DMS53 (cell line): ENCODE measurements at regions not wholly inside any gene's neighbourhood (a gene's known extent, or its start where the extent isn't known, plus 50 kb on each side); places are given as distances from the start of the nearest gene placed in this dataset.
"Not testable (repeated sequence)": the region's sequence is repeated elsewhere in the genome, so short reads cannot be mapped to it uniquely, and the experiment has no call there.

Source experiments
- DNase-seq: peaks from one replicate; lab custom pipeline; 2025; lab: John Stamatoyannopoulos, UW

- DNase-seq = not testable (repeated sequence)
These were observed 68.5 kb upstream of the GPC4 start for GRCh38 chrX:133483771-133484170.

- no peak for DNase-seq
These were observed 67.0 kb upstream of the GPC4 start for GRCh38 chrX:133482056-133482952.

GRCh38 chrX:133477986-133478385, 62.7 kb upstream of the GPC4 start:
- no peak for DNase-seq

- no peak for DNase-seq
These were observed 60.7 kb upstream of the GPC4 start for GRCh38 chrX:133475953-133476352.

- DNase-seq = no peak
These were observed 60.2 kb upstream of the GPC4 start for GRCh38 chrX:133475521-133475920.

GRCh38 chrX:133474574-133474973, 59.3 kb upstream of the GPC4 start:
- no peak for DNase-seq

- DNase-seq = no peak
These were observed 58.2 kb upstream of the GPC4 start for GRCh38 chrX:133473451-133473850.

- DNase-seq = peak; percentile 28
These were observed 52.8 kb upstream of the GPC4 start for GRCh38 chrX:133468051-133468450.

GRCh38 chrX:133465254-133465653, 50.0 kb upstream of the GPC4 start:
- no peak for DNase-seq
